OCI-LY7 (cell line): ENCODE measurements at regions not wholly inside any gene's neighbourhood (a gene's known extent, or its start where the extent isn't known, plus 50 kb on each side); places are given as distances from the start of the nearest gene placed in this dataset.
"Not testable (repeated sequence)": the region's sequence is repeated elsewhere in the genome, so short reads cannot be mapped to it uniquely, and the experiment has no call there.

Experiments
- BruUV-seq: library from RNA; stranded (reverse); fragments of 400-500 nt; replicated peaks from 2 replicates; lab custom pipeline; 2021; lab: Mats Ljungman, UMichigan
- CTCF ChIA-PET: fragments of 300-600 bp; sonication (Branson Sonifier 250); formaldehyde crosslinking; loops from one replicate; lab custom pipeline; 2022; ENCODE audit warnings: antibody characterized with exemption; ENCODE audit not compliant: unreplicated experiment; lab: Charles Lee
- POLR2A ChIA-PET: fragments of 300-600 bp; sonication (Branson Sonifier 250); formaldehyde crosslinking; loops from one replicate; lab custom pipeline; 2022; ENCODE audit warnings: antibody characterized with exemption; lab: Charles Lee
- DNase-seq: peaks from one replicate; pipeline ENCODE4 v3.0.0-alpha.2; 2015; ENCODE audit warnings: low spot score
- H2AFZ ChIP-seq: fragments of 200-600 bp; sonication (generic), shearing (Covaris generic); 2 replicates; pipeline ENCODE4 v1.6.1; 2014; ENCODE audit warnings: mild to moderate bottlenecking, antibody characterized with exemption, low read length, moderate library complexity
- H3K27ac ChIP-seq: fragments of 200-600 bp; sonication (generic); 2 replicates; pipeline ENCODE4 v1.5.1; 2014; ENCODE audit warnings: mixed run types, low read depth, mild to moderate bottlenecking, moderate library complexity, low read length, inconsistent platforms; ENCODE audit not compliant: poor library complexity, severe bottlenecking
- H3K36me3 ChIP-seq: fragments of 200-600 bp; sonication (generic); 2 replicates; pipeline ENCODE4 v1.6.1; 2014; ENCODE audit warnings: mild to moderate bottlenecking, antibody characterized with exemption, low read length, moderate library complexity, mixed read lengths; ENCODE audit not compliant: insufficient read depth
- H3K4me1 ChIP-seq: fragments of 200-600 bp; sonication (generic); 2 replicates; pipeline ENCODE4 v1.5.1; 2014; ENCODE audit warnings: mild to moderate bottlenecking, low read length; ENCODE audit not compliant: insufficient read depth, poor library complexity, severe bottlenecking
- H3K4me2 ChIP-seq: fragments of 200-600 bp; sonication (generic); 2 replicates; pipeline ENCODE4 v1.6.1; 2014; ENCODE audit warnings: mild to moderate bottlenecking, low read length
- H3K4me3 ChIP-seq: fragments of 200-600 bp; sonication (generic); 2 replicates; pipeline ENCODE4 v1.5.1; 2014; ENCODE audit warnings: mild to moderate bottlenecking, low read depth, low read length; ENCODE audit not compliant: poor library complexity, severe bottlenecking
- H3K79me2 ChIP-seq: fragments of 200-600 bp; sonication (generic); 2 replicates; pipeline ENCODE4 v1.6.1; 2016; ENCODE audit warnings: low read depth, mild to moderate bottlenecking, low read length, moderate library complexity, mixed read lengths; ENCODE audit not compliant: insufficient read depth
- H3K9me2 ChIP-seq: fragments of 200-600 bp; sonication (generic); 2 replicates; pipeline ENCODE4 v1.6.1; 2016; ENCODE audit warnings: mild to moderate bottlenecking, low read length, mixed read lengths; ENCODE audit not compliant: insufficient read depth
- H3K9me3 ChIP-seq: fragments of 200-600 bp; sonication (generic); 2 replicates; pipeline ENCODE4 v1.6.1; 2014; ENCODE audit warnings: mild to moderate bottlenecking, mixed run types, low read length, mixed read lengths
- H4K20me1 ChIP-seq: fragments of 200-600 bp; sonication (generic); 2 replicates; pipeline ENCODE4 v1.6.1; 2014; ENCODE audit warnings: mild to moderate bottlenecking, antibody characterized with exemption, low read length, moderate library complexity, mixed read lengths; ENCODE audit not compliant: insufficient read depth
- EZH2phosphoT487 ChIP-seq: fragments of 200-600 bp; sonication (generic); IDR thresholded peaks from 2 replicates; pipeline ENCODE4 v1.6.1; 2018; ENCODE audit warnings: low read depth, borderline replicate concordance, mild to moderate bottlenecking, mixed run types, antibody characterized with exemption, low read length, moderate library complexity, mixed read lengths
- intact Hi-C: fragments of 100-400 bp; cut with micrococcal nuclease; formaldehyde crosslinking; loops from one replicate; pipeline ENCODE4 v1.10.0; 2022; ENCODE audit not compliant: unreplicated experiment
- TF ChIP-seq, protein P1 (sequence below): fragments of 200-600 bp; sonication (generic); conservative IDR thresholded peaks from 2 replicates; pipeline ENCODE4 v1.5.1; 2014; ENCODE audit warnings: mild to moderate bottlenecking, antibody characterized with exemption, low read length, moderate library complexity, mixed read lengths

DNA sequence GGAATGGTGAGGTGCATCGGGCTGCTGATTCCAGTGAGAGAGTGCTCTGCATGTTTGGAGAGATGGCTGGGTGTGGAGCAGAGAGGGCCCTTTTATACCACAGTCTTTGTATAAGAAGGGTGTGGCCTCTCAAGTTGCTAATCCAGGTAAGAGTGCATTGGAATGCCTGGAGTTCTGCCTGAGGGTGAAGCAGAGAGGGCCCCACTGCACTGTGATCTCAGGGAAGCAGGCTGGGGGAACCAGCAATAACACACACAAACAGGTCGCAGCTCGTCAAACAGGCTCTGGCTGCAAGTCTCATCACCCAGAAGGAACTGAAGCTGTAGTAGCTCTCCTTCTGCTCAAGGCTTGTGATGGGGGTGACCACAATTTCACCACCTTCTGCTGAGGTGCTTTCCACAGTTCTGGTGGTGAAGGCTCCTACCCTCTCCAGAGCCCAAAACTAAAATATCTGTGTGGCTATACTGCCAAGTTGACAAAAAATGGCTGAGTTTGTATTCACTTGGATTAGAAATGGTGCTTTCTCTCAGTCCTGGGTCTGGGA, 687.4 kb upstream of the HS3ST1 start:
- Histone ChIP-seq H3K79me2 (no peaks in the 10 kb centered on the region), H3K9me3 (0 out of 2 replicates have a peak, but pooled peaks cover 3% of the 10 kb centered on the region), H3K9me2 (no peaks in the 10 kb centered on the region), H3K4me3 (no peak overlapping the region), H3K4me2 (no peak overlapping the region), H2AFZ (no peak overlapping the region), H3K27ac (no peak overlapping the region), H4K20me1 (no peaks in the 10 kb centered on the region), H3K4me1 (no peaks in the 10 kb centered on the region), H3K36me3 (no peaks in the 10 kb centered on the region)
- DNase-seq: no peak
- TF ChIP-seq, protein P1, sequence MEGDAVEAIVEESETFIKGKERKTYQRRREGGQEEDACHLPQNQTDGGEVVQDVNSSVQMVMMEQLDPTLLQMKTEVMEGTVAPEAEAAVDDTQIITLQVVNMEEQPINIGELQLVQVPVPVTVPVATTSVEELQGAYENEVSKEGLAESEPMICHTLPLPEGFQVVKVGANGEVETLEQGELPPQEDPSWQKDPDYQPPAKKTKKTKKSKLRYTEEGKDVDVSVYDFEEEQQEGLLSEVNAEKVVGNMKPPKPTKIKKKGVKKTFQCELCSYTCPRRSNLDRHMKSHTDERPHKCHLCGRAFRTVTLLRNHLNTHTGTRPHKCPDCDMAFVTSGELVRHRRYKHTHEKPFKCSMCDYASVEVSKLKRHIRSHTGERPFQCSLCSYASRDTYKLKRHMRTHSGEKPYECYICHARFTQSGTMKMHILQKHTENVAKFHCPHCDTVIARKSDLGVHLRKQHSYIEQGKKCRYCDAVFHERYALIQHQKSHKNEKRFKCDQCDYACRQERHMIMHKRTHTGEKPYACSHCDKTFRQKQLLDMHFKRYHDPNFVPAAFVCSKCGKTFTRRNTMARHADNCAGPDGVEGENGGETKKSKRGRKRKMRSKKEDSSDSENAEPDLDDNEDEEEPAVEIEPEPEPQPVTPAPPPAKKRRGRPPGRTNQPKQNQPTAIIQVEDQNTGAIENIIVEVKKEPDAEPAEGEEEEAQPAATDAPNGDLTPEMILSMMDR: no peak
- TF ChIP-seq EZH2phosphoT487: no peak
- BruUV-seq: no TSS peak
- ChIA-PET CTCF (no interaction called here), POLR2A (no interaction called here)
- intact Hi-C loops: no loop called here

DNA sequence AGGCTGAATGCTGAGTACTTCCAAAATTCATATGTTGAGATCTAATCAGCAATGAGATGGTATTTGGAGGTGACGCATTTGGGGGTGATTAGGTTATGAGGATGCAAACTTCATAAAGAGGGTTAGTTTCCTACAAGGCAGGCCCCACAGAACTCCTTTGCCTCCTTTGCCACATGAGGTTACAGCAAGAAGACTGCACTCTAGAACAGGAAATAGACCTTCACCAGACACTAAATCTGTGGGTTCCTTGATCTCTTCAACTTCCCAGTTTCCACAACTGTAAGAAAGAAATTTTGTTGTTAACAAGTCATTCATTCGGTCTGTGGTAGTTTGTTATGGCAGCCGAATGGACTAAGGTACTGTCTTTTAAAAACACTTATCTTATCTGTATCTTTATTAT, 681.9 kb upstream of the HS3ST1 start:
- TF ChIP-seq EZH2phosphoT487: no peak
- TF ChIP-seq, protein P1: no peak
- no TSS peak for BruUV-seq
- no peak overlapping the region for H3K4me3 ChIP-seq
- intact Hi-C loops: no loop called here
- no peaks in the 10 kb centered on the region for H3K36me3 ChIP-seq
- no peak overlapping the region for H3K4me2 ChIP-seq
- no peak overlapping the region for H2AFZ ChIP-seq
- ChIA-PET CTCF (no interaction called here), POLR2A (no interaction called here)
- H3K9me2 ChIP-seq: no peaks in the 10 kb centered on the region
- 0 out of 2 replicates have a peak, but pooled peaks cover 3% of the 10 kb centered on the region for H3K9me3 ChIP-seq
- no peaks in the 10 kb centered on the region for H3K4me1 ChIP-seq
- H3K79me2 ChIP-seq: no peaks in the 10 kb centered on the region
- no peak for DNase-seq
- no peaks in the 10 kb centered on the region for H4K20me1 ChIP-seq
- H3K27ac ChIP-seq: no peak overlapping the region

DNA sequence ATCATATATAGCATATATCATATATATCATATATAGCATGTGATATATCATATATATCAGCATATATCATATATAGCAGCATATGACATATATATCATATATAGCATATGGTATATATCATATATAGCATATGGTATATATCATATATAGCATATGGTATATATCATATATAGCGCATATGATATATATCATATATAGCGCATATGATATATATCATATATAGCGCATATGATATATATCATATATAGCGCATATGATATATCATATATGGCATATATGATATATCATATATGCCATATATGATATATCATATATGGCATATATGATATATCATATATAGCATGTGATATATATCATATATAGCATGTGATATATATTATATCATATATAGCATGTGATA, 680.4 kb upstream of the HS3ST1 start:
- CTCF ChIA-PET, intact Hi-C loops, H3K4me2 ChIP-seq, H3K79me2 ChIP-seq, H3K36me3 ChIP-seq, H3K9me2 ChIP-seq, H2AFZ ChIP-seq, H4K20me1 ChIP-seq, H3K4me3 ChIP-seq, BruUV-seq, H3K27ac ChIP-seq, H3K4me1 ChIP-seq, POLR2A ChIA-PET, DNase-seq, H3K9me3 ChIP-seq: not testable (repeated sequence)
